T-cell (primary cell): ENCODE measurements at regions not wholly inside any gene's neighbourhood (a gene's known extent, or its start where the extent isn't known, plus 50 kb on each side); places are given as distances from the start of the nearest gene placed in this dataset.

Experiments
- ATAC-seq, 4 experiments: fragments of 200-7000 bp in 3 of 4; fragments of 150-1000 bp in 1 of 4; cut with Tn5 transposase; replicated peaks in 1 of 4; 1 replicate in 3 of 4; 2 replicates in 1 of 4; pipeline ENCODE4 v1.10.0; 2021; ENCODE audit warnings: moderate library complexity in 3 of 4, mild to moderate bottlenecking in 2 of 4, moderate number of reproducible peaks in 1 of 4
- CTCF ChIA-PET, 2 donors: fragments of 300-600 bp; sonication (Branson Sonifier 250); formaldehyde crosslinking; loops; one replicate each; lab custom pipeline; 2022; ENCODE audit warnings: antibody characterized with exemption in 2 of 2; lab: Charles Lee
- POLR2A ChIA-PET, 2 donors: fragments of 300-600 bp; sonication (Branson Sonifier 250); formaldehyde crosslinking; loops; one replicate each; lab custom pipeline; 2022; ENCODE audit warnings: antibody characterized with exemption in 2 of 2; lab: Charles Lee
- DNase-seq, 35 experiments: peaks; one replicate each; pipeline versions ENCODE4 v3.0.0 to v3.0.0-alpha.2; 2013 to 2023
- H3K27ac ChIP-seq: one replicate; pipeline ENCODE4 v1.5.1; 2013; ENCODE audit warnings: low read length
- H3K27me3 ChIP-seq, 2 experiments: replicated peaks in 1 of 2; 1 replicate in 1 of 2; 2 replicates in 1 of 2; pipeline versions ENCODE4 v1.6.1 to v1.7.0; 2013; ENCODE audit warnings: low read length in 1 of 2, mixed read lengths in 1 of 2; ENCODE audit not compliant: control insufficient read depth in 2 of 2, insufficient read depth in 2 of 2; ENCODE audit errors: extremely low read depth in 1 of 2
- H3K36me3 ChIP-seq, 2 donors: 1 replicate in 1 of 2; 2 replicates in 1 of 2; pipeline versions ENCODE4 v1.6.1 to v1.7.0; 2013; ENCODE audit warnings: low read length in 1 of 2; ENCODE audit not compliant: control insufficient read depth in 2 of 2, insufficient read depth in 1 of 2; ENCODE audit errors: extremely low read depth in 1 of 2
- H3K4me1 ChIP-seq, 2 experiments: 1 replicate in 1 of 2; 2 replicates in 1 of 2; pipeline versions ENCODE4 v1.6.1 to v1.7.0; 2013; ENCODE audit warnings: low read length in 2 of 2, mixed read lengths in 1 of 2; ENCODE audit not compliant: insufficient read depth in 2 of 2, control insufficient read depth in 1 of 2; ENCODE audit errors: extremely low read depth in 1 of 2
- H3K4me3 ChIP-seq, 2 donors: 1 replicate in 1 of 2; 2 replicates in 1 of 2; pipeline versions ENCODE4 v1.5.1 to v1.7.0; 2013; ENCODE audit warnings: mild to moderate bottlenecking in 2 of 2, low read length in 1 of 2, moderate library complexity in 1 of 2; ENCODE audit not compliant: control insufficient read depth in 1 of 2; ENCODE audit errors: extremely low read depth in 1 of 2
- H3K9me3 ChIP-seq: 2 replicates; pipeline ENCODE4 v1.7.0; 2013
- H3K27ac Mint-ChIP-seq, 2 donors: one replicate each; pipeline ENCODE4 v1.8.0; 2020 to 2021; ENCODE audit warnings: mild to moderate bottlenecking in 2 of 2, mixed read lengths in 2 of 2
- H3K27me3 Mint-ChIP-seq, 2 donors: one replicate each; pipeline ENCODE4 v1.8.0; 2021 to 2022; ENCODE audit warnings: mixed read lengths in 2 of 2
- H3K36me3 Mint-ChIP-seq: one replicate; pipeline ENCODE4 v1.8.0; 2021; ENCODE audit warnings: mixed read lengths
- H3K4me1 Mint-ChIP-seq, 3 donors: one replicate each; pipeline ENCODE4 v1.8.0; 2020 to 2022; ENCODE audit warnings: mixed read lengths in 3 of 3, mild to moderate bottlenecking in 1 of 3
- H3K4me3 Mint-ChIP-seq, 3 donors: one replicate each; pipeline ENCODE4 v1.8.0; 2020 to 2022; ENCODE audit warnings: mild to moderate bottlenecking in 3 of 3, mixed read lengths in 3 of 3, moderate library complexity in 3 of 3
- H3K9me3 Mint-ChIP-seq, 3 donors: one replicate each; pipeline ENCODE4 v1.8.0; 2020 to 2022; ENCODE audit warnings: mixed read lengths in 3 of 3
- WGBS: methylation state at CpG from one replicate; pipeline ENCODE4 v1.1.5; 2013; ENCODE audit warnings: missing lambda C conversion rate; ENCODE audit not compliant: insufficient coverage; 5-methylcytosine and 5-hydroxymethylcytosine counted together

GRCh38 chr15:62927196-62927595 lies 115.4 kb upstream of the TPM1 start:
- H3K36me3 Mint-ChIP-seq: no peaks in the 10 kb centered on the region
- no peak overlapping the region for H3K27ac Mint-ChIP-seq
- Histone ChIP-seq H3K27me3 (peaks cover 0 to 17% of the 10 kb centered on the region in 2 experiments), H3K4me1 (no peaks in the 10 kb centered on the region), H3K9me3 (no peaks in the 10 kb centered on the region), H3K27ac (no peak overlapping the region), H3K4me3 (no peak overlapping the region), H3K36me3 (no peaks in the 10 kb centered on the region)
- DNase-seq: no peak
- CTCF ChIA-PET: no interaction called here
- no peak overlapping the region for H3K4me3 Mint-ChIP-seq
- peaks cover 16 to 20% of the 10 kb centered on the region in 2 donors for H3K27me3 Mint-ChIP-seq
- no peaks in the 10 kb centered on the region for H3K4me1 Mint-ChIP-seq
- no peaks in the 10 kb centered on the region for H3K9me3 Mint-ChIP-seq
- POLR2A ChIA-PET: no interaction called here
- ATAC-seq: no peak

GRCh38 chr15:62927836-62928235 lies 114.7 kb upstream of the TPM1 start:
- H3K27ac ChIP-seq: no peak overlapping the region
- no peaks in the 10 kb centered on the region for H3K36me3 ChIP-seq
- Mint-ChIP-seq H3K4me3 (no peak overlapping the region), H3K36me3 (no peaks in the 10 kb centered on the region), H3K27me3 (peaks cover 20 to 26% of the 10 kb centered on the region in 2 donors), H3K27ac (no peak overlapping the region), H3K9me3 (no peaks in the 10 kb centered on the region), H3K4me1 (no peaks in the 10 kb centered on the region)
- no peak overlapping the region for H3K4me3 ChIP-seq
- peaks cover 0 to 18% of the 10 kb centered on the region in 2 experiments for H3K27me3 ChIP-seq
- H3K4me1 ChIP-seq: no peaks in the 10 kb centered on the region
- H3K9me3 ChIP-seq: no peaks in the 10 kb centered on the region
- 100% methylated on average over 1 of the region's 5 CpGs for WGBS
- ChIA-PET CTCF (no interaction called here), POLR2A (no interaction called here)
- DNase-seq (no peak), ATAC-seq (no peak)

GRCh38 chr15:62928242-62928999 lies 114.1 kb upstream of the TPM1 start:
- no peaks in the 10 kb centered on the region for H3K4me1 ChIP-seq
- H3K9me3 ChIP-seq: no peaks in the 10 kb centered on the region
- ATAC-seq (no peak), DNase-seq (no peak)
- Mint-ChIP-seq H3K36me3 (no peaks in the 10 kb centered on the region), H3K4me1 (no peaks in the 10 kb centered on the region), H3K27me3 (peaks cover 17 to 27% of the 10 kb centered on the region in 2 donors), H3K4me3 (no peak overlapping the region), H3K9me3 (no peaks in the 10 kb centered on the region), H3K27ac (no peak overlapping the region)
- no peak overlapping the region for H3K4me3 ChIP-seq
- no peaks in the 10 kb centered on the region for H3K36me3 ChIP-seq
- WGBS: 74% methylated on average over 6 of the region's 12 CpGs
- peaks cover 0 to 19% of the 10 kb centered on the region in 2 experiments for H3K27me3 ChIP-seq
- H3K27ac ChIP-seq: no peak overlapping the region
- CTCF ChIA-PET: no interaction called here
- POLR2A ChIA-PET: no interaction called here

DNA sequence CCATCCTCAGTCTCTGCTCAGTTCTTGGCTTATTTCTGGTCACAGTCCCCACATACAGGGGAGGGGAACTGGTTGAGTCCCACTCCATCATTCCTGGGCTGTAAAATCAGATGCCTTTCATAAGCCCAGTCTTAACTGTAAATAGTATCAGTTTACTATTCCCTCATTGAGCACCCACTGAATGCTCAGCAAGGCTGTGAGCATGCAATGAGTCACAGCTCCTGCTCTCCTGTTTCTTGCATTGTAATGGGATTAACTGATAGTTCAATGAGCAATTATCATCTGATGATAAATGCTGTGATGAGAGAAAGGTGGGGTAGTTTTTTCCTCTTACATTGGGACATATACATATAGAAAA lies 113.6 kb upstream of the TPM1 start:
- peaks cover 15 to 28% of the 10 kb centered on the region in 2 donors for H3K27me3 Mint-ChIP-seq
- H3K36me3 ChIP-seq: no peaks in the 10 kb centered on the region
- DNase-seq (no peak), ATAC-seq (no peak)
- H3K9me3 ChIP-seq: no peaks in the 10 kb centered on the region
- H3K4me3 Mint-ChIP-seq: no peak overlapping the region
- no peaks in the 10 kb centered on the region for H3K4me1 Mint-ChIP-seq
- no peak overlapping the region for H3K27ac ChIP-seq
- H3K27ac Mint-ChIP-seq: no peak overlapping the region
- no peaks in the 10 kb centered on the region for H3K36me3 Mint-ChIP-seq
- H3K27me3 ChIP-seq: peaks cover 0 to 16% of the 10 kb centered on the region in 2 experiments
- ChIA-PET CTCF (no interaction called here), POLR2A (no interaction called here)
- no peaks in the 10 kb centered on the region for H3K4me1 ChIP-seq
- no peaks in the 10 kb centered on the region for H3K9me3 Mint-ChIP-seq
- H3K4me3 ChIP-seq: no peak overlapping the region

DNA sequence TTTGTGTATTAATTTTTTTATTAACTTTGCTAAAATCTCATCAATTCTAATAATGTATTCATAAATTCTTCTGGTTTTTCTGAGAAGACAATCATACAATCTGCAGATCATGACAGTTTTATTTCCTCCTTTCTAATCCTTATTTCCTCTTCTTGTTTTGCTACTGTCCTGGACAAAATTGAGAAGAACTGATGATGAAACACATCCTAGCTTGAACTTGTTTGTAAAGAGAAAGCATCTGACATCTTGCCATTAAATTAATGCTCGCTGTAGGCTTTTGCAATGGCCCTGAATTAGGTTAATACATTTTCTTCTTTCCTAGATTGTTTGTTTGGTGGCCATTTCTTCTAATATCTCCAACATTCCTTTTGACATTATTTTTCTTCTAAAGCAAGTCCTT lies 110.9 kb upstream of the TPM1 start:
- no CpG with 5 or more reads among the region's 1 CpG for WGBS
- Histone ChIP-seq H3K27ac (no peak overlapping the region), H3K27me3 (peaks cover 0 to 22% of the 10 kb centered on the region in 2 experiments), H3K9me3 (no peaks in the 10 kb centered on the region), H3K4me1 (no peaks in the 10 kb centered on the region), H3K36me3 (no peaks in the 10 kb centered on the region), H3K4me3 (no peak overlapping the region)
- ChIA-PET POLR2A (no interaction called here), CTCF (no interaction called here)
- Mint-ChIP-seq H3K27ac (no peak overlapping the region), H3K36me3 (no peaks in the 10 kb centered on the region), H3K4me1 (no peaks in the 10 kb centered on the region), H3K9me3 (no peaks in the 10 kb centered on the region), H3K27me3 (peaks cover 29 to 42% of the 10 kb centered on the region in 2 donors), H3K4me3 (no peak overlapping the region)
- DNase-seq: no peak
- no peak for ATAC-seq

DNA sequence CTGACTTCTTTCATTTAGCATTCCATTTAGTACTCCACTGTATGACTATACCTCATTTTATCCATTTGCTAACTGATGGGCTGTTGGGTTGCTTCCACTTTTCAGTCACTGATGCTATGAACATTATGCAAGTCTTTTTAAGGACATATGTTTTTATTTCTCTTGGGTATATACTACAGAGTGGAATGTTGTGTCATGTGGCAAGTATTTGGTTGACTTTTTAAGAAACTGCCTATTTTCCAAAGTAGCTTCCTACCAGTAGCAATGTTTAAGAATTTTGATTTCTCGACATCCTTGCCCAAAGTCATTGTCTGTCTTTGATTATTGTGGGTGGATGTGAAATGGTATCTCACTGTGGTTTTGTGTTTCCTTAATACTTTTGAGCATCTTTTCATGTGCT lies 110.1 kb upstream of the TPM1 start:
- no CpG with 5 or more reads among the region's 1 CpG for WGBS
- DNase-seq (no peak), ATAC-seq (no peak)
- Mint-ChIP-seq H3K4me1 (no peaks in the 10 kb centered on the region), H3K36me3 (no peaks in the 10 kb centered on the region), H3K4me3 (no peak overlapping the region), H3K27ac (no peak overlapping the region), H3K27me3 (peaks cover 34 to 45% of the 10 kb centered on the region in 2 donors), H3K9me3 (no peaks in the 10 kb centered on the region)
- Histone ChIP-seq H3K36me3 (no peaks in the 10 kb centered on the region), H3K4me1 (no peaks in the 10 kb centered on the region), H3K27ac (no peak overlapping the region), H3K27me3 (peaks cover 0 to 22% of the 10 kb centered on the region in 2 experiments), H3K4me3 (no peak overlapping the region), H3K9me3 (no peaks in the 10 kb centered on the region)
- ChIA-PET POLR2A (no interaction called here), CTCF (no interaction called here)

DNA sequence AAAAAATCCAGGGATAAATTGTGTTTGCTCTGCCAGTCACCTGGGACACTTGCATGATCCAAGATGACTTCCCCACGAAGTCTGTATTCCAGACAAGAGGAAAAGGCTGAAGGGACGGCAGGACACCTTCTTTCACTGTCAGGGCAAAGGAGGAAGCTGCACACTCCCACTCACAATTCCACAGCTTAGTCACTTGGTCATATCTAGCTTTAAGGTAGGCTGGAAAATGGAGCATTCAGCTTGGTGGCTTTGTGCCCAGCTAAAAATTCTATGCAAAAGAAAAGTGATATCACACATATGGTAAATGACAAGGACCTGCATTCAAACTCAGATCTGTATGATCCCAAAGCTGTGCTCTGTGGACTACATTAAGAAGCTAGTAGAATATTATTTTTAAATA lies 109.2 kb upstream of the TPM1 start:
- H3K27me3 ChIP-seq: peaks cover 0 to 19% of the 10 kb centered on the region in 2 experiments
- ATAC-seq (no peak), DNase-seq (no peak)
- ChIA-PET POLR2A (no interaction called here), CTCF (no interaction called here)
- H3K9me3 ChIP-seq: no peaks in the 10 kb centered on the region
- Mint-ChIP-seq H3K27me3 (peaks cover 36 to 52% of the 10 kb centered on the region in 2 donors), H3K4me3 (no peak overlapping the region), H3K9me3 (no peaks in the 10 kb centered on the region), H3K36me3 (no peaks in the 10 kb centered on the region), H3K27ac (no peak overlapping the region), H3K4me1 (no peaks in the 10 kb centered on the region)
- no peaks in the 10 kb centered on the region for H3K36me3 ChIP-seq
- no peaks in the 10 kb centered on the region for H3K4me1 ChIP-seq
- no CpG with 5 or more reads among the region's 2 CpGs for WGBS
- H3K27ac ChIP-seq: no peak overlapping the region
- no peak overlapping the region for H3K4me3 ChIP-seq
